GM21825 (cell line): ENCODE measurements at regions not wholly inside any gene's neighbourhood (a gene's known extent, or its start where the extent isn't known, plus 50 kb on each side); places are given as distances from the start of the nearest gene placed in this dataset.

Source experiments
- ATAC-seq: cut with Tn5 transposase; IDR thresholded peaks from one replicate; pipeline ENCODE4 v1.9.1; 2021; ENCODE audit warnings: mild to moderate bottlenecking, moderate library complexity; ENCODE audit not compliant: unreplicated experiment

GRCh38 chr6:154561750-154562149 is 51.3 kb upstream of the CNKSR3 start:
- ATAC-seq = no peak

- no peak for ATAC-seq
These were observed 54.8 kb upstream of the CNKSR3 start for GRCh38 chr6:154565331-154565730.

GRCh38 chr6:154566866-154567265 is 56.4 kb upstream of the CNKSR3 start:
- ATAC-seq = no peak

- ATAC-seq = no peak
These were observed 57.3 kb upstream of the CNKSR3 start for GRCh38 chr6:154567695-154568220.

GRCh38 chr6:154569156-154569862 is 58.8 kb upstream of the CNKSR3 start:
- no peak for ATAC-seq

- ATAC-seq = no peak
These were observed 60.0 kb upstream of the CNKSR3 start for GRCh38 chr6:154570505-154570904.

GRCh38 chr6:154572556-154572955 is 62.1 kb upstream of the CNKSR3 start:
- no peak for ATAC-seq

- no peak for ATAC-seq
These were observed 67.6 kb upstream of the CNKSR3 start for GRCh38 chr6:154578004-154578559.

- no peak for ATAC-seq
These were observed 68.6 kb upstream of the CNKSR3 start for GRCh38 chr6:154579046-154579445.

- ATAC-seq = no peak
These were observed 69.0 kb upstream of the CNKSR3 start for GRCh38 chr6:154579485-154579884.

GRCh38 chr6:154580397-154581135 is 70.1 kb upstream of the CNKSR3 start:
- no peak for ATAC-seq

GRCh38 chr6:154582696-154583095 is 72.2 kb upstream of the CNKSR3 start:
- no peak for ATAC-seq

GRCh38 chr6:154583546-154584188 is 73.2 kb upstream of the CNKSR3 start:
- no peak for ATAC-seq

GRCh38 chr6:154590756-154591155 is 80.3 kb upstream of the CNKSR3 start:
- ATAC-seq = no peak

GRCh38 chr6:154591234-154591633 is 80.7 kb upstream of the CNKSR3 start:
- no peak for ATAC-seq

GRCh38 chr6:154592199-154592860 is 81.8 kb upstream of the CNKSR3 start:
- no peak for ATAC-seq

- ATAC-seq = no peak
These were observed 82.6 kb upstream of the CNKSR3 start for GRCh38 chr6:154593122-154593521.

GRCh38 chr6:154594496-154595198 is 84.2 kb upstream of the CNKSR3 start:
- ATAC-seq = no peak

- ATAC-seq = no peak
These were observed 85.1 kb upstream of the CNKSR3 start for GRCh38 chr6:154595538-154595937.

GRCh38 chr6:154596009-154596408 is 85.5 kb upstream of the CNKSR3 start:
- no peak for ATAC-seq
